ENCODE measurements at regions not wholly inside any gene's neighbourhood (a gene's known extent, or its start where the extent isn't known, plus 50 kb on each side); places are given as distances from the start of the nearest gene placed in this dataset.
"Not testable (repeated sequence)": the region's sequence is repeated elsewhere in the genome, so short reads cannot be mapped to it uniquely, and the experiment has no call there.

- ATAC-seq (no peak), DNase-seq (ENCODE audit: low spot score) (no peak)
Measured at GRCh38 chr7:91750091-91750490, 130.4 kb downstream of the MTERF1 start.

DNA sequence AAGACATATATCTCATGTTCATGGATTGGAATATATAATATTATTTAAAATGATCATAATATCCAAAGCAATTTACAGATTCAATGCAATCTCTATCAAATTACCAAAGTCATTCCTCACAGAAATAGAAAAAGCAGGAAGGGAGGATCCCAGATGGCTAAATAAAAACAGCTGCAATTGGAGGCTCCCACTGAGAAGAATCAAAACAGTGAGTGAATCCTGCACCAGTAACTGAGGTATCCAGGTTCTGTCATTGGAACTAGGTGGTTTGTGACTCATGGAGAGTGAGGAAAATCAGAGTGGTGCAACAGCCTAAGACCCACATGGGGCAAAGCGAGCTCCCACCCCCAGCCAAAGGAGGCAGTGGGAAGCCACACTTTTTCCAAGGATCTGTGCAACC lies 128.4 kb downstream of the MTERF1 start:
- DNase-seq (ENCODE audit: low spot score) (no peak), ATAC-seq (no peak)

GRCh38 chr7:91754280-91754679 lies 126.2 kb downstream of the MTERF1 start:
- ATAC-seq; DNase-seq (ENCODE audit: low spot score): not testable (repeated sequence)

DNA sequence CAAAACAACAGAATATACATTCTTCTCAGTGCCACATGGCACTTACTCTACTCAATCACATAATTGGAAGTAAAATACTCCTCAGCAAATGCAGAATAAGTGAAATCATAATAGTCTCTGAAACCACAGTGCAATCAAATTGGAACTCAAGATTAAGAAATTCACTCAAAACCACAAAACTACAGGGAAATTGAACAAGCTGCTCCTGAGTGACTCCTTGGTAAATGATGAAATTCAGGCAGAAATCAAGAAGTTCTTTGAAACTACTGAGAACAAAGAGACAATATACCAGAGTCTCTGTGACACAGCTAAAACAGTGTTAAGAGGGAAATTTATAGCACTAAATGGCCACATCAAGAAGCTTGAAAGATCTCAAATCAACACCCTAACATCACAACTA lies 125.4 kb downstream of the MTERF1 start:
- ATAC-seq; DNase-seq (ENCODE audit: low spot score): not testable (repeated sequence)

DNA sequence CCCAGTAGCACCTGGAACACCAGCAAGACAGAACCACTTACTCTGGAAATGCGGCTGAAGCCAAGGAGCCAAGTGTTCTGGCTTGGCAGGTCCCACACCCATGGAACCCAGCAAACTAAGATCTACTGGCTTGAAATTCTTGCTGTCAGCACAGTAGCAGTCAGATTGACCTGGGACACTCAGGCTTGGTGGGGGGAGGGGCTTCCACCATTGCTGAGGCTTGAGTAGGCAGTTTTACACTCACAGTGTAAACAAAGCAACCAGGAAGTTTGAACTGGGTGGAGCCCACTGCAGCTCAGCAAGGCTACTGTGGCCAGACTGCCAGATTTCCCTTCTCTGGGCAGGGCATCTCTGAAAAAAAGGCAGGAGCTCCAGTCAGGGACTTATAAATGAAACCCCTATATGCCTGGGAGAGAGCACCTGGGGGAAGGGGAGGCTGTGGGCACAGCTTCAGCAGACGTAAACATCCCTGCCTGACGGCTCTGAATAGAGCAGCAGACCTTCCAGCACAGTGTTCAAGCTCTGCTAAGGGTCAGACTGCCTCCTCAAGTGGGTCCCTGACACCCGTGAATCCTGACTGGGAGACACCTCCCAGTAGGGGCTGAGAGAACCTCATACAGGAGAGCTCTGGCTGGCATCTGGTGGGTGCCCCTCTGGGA lies 121.2 kb downstream of the MTERF1 start:
- no peak for DNase-seq (ENCODE audit: low spot score)

GRCh38 chr7:91767820-91768219 lies 112.7 kb downstream of the MTERF1 start:
- ATAC-seq, result no peak
- no peak for DNase-seq (ENCODE audit: low spot score)

More for the DNA sequence above, 121.2 kb downstream of the MTERF1 start:
- peak; percentile 36 for ATAC-seq

DNA sequence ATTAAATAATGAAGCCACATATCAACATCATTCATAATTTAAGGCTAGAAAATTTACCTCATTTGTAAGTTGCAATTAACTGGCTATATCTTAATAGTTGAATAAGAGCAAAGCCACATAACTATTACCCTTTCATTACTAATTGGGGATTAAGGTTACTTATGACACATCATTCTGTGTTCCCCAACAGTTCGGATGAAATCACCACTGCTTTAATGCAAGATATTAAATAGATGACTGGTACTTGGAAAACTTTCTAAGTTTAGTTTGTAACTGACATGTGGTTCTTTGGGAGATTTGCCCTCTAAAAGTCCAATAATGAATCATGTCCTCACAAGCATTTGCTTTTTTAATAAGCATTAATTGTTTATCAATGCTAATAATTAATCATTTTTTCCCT lies 109.1 kb downstream of the MTERF1 start:
- DNase-seq (ENCODE audit: low spot score) (no peak), ATAC-seq (no peak)

DNA sequence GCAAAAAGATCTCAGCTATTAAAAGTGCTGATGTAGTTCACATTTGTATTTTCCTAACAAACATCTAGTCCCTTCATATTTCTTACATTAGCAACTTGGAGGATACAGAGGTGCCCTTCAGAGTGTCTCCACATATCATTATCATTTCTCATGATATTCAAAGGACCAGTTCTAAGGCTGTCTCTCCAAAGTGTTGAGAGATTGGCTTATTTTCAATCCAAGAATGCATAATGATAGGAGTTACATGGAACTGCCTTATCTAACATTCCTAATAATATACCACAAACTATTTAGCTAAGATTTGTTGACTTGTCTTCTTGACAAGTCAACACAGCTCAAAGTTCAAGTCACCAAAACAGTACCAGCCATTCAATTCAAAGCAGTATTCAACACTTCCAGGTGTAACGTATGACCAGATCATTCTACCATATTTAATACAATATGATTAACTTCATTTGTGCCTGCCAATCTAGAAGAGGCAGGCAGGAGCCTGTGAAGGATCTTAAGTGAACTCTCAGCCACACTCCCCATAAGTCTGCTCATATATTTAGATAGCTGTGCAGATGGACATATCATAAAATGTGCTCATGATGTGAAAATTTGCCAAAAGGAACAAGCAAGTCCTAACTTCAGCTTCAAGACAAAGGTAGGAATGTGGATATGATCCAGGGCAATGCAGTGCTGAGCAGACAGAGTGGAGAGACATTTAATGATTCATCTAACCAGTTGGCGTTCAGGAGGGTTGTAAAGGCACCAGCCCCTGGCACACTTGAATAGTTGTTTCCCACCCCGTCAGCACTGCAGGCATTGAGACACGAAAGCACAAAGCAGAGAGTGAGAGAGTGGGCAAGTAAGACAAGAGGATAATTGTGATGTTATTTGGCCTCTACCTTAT lies 108.3 kb downstream of the MTERF1 start:
- DNase-seq (ENCODE audit: low spot score) (no peak), ATAC-seq (no peak)

GRCh38 chr7:91776171-91776570 lies 104.3 kb downstream of the MTERF1 start:
- no peak for ATAC-seq
- no peak for DNase-seq (ENCODE audit: low spot score)

DNA sequence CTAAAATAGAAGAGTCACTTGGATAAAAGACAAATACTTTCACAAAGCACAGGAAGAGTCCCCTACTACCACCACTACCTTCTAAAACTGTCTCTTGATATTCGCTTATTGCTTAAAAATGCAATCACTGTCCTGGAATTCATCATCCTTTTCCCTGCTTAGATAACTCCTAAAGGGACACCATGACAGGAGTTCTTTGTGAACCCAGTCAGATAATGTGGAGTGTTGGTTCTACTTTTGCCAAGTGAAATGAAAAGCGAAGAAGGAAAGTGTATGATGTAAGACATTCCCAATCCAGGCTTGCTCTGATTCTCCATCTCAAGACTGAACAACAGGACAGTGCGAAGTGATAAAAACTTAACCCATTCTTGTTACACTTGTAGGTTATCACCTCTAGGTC lies 103.0 kb downstream of the MTERF1 start:
- ATAC-seq (no peak), DNase-seq (ENCODE audit: low spot score) (no peak)

- ATAC-seq, result no peak
- no peak for DNase-seq (ENCODE audit: low spot score)
Measured at GRCh38 chr7:91778416-91778815, 102.1 kb downstream of the MTERF1 start.

- DNase-seq (ENCODE audit: low spot score) (no peak), ATAC-seq (no peak)
Measured at GRCh38 chr7:91780521-91780920, 100.0 kb downstream of the MTERF1 start.

DNA sequence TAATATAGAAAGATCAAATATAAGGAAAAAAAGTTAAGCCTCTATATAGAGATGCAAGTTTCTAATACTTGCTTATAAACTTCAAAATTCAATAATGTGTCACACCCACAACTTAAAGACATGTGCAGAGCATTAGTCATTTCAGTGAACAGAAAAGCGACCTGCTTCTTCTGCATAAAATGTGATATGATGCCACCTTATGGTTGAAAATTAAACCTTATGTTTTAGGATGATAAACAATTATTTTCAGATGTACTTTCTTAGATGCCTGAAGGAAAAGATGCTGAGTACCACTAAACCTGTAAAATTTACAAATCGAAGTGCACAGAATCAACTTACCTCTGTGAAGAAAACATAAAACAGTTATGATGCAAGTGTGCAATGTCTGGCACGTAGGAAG lies 96.0 kb downstream of the MTERF1 start:
- DNase-seq (ENCODE audit: low spot score) (no peak), ATAC-seq (peak; percentile 44)

DNA sequence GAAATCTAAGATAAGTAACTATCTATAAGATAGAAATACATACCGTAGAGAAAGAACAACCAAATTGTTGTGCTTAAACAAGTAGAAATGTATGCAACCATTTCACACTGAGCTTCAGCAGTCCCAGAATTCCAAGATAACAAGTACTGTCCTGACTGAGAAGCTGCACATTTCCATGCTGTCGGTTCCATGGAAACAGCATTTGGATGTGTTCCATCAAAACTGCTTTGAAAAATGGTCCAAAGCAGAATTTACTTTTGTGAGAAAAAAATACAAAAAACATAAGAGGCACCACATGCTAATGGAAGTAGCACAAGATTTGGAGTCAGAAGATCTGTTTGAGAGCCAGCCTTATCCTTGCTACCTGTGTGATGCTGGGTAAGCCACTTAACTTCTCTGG lies 92.6 kb downstream of the MTERF1 start:
- no peak for ATAC-seq
- DNase-seq (ENCODE audit: low spot score), result no peak

DNA sequence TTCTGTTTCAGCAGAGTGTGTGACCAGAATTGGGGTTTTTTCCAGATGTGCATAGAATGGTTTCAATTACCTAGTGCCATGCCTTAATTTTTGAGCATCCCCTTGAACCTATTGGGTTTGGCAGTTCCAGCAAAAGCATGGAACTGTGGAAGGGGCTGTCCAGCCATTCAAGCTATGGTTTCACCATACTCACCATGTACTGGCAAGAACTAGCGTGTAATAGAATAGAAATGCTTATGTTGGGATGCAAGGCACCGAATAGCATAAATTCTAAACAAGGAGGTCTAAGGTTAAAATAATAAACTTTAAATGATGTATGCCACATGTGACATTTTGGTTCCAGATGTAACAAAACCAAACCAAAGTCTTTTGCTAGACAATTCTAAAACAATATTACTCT lies 91.4 kb downstream of the MTERF1 start:
- no peak for DNase-seq (ENCODE audit: low spot score)
- no peak for ATAC-seq

DNA sequence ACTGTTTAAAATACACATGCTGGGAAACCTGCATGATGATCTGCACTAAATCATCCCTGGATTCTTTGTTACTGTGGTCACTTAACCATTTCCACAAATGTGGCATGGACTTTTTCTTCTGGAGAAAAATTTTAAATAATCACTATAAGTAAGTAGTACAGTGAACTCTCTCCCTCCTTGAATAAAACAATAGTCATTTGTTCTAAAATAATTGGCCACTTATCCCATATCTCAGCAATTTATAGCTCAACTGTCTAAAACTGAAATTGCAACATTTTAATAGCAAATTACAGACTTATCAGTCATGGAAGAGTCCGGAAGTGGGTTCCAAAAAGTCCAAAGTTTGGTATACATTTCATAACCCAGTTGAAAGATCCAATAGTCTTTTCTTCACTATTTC lies 90.9 kb downstream of the MTERF1 start:
- ATAC-seq (no peak), DNase-seq (ENCODE audit: low spot score) (no peak)

- not testable (repeated sequence) for DNase-seq (ENCODE audit: low spot score); ATAC-seq
Measured at GRCh38 chr7:91790646-91791045, 89.9 kb downstream of the MTERF1 start.

- ATAC-seq (no peak), DNase-seq (ENCODE audit: low spot score) (no peak)
Measured at GRCh38 chr7:91796122-91796521, 84.4 kb downstream of the MTERF1 start.

- ATAC-seq, result no peak
- no peak for DNase-seq (ENCODE audit: low spot score)
Measured at GRCh38 chr7:91798425-91798824, 82.1 kb downstream of the MTERF1 start.

- ATAC-seq, result no peak
- DNase-seq (ENCODE audit: low spot score), result no peak
Measured at GRCh38 chr7:91800389-91800788, 80.1 kb downstream of the MTERF1 start.

GRCh38 chr7:91801331-91801983 lies 79.0 kb downstream of the MTERF1 start:
- DNase-seq (ENCODE audit: low spot score), result no peak
- ATAC-seq, result no peak

GRCh38 chr7:91811236-91811635 lies 69.3 kb downstream of the MTERF1 start:
- ATAC-seq, result no peak
- no peak for DNase-seq (ENCODE audit: low spot score)
